ENCODE measurements at regions not wholly inside any gene's neighbourhood (a gene's known extent, or its start where the extent isn't known, plus 50 kb on each side); places are given as distances from the start of the nearest gene placed in this dataset.

- TF ChIP-seq CBX3 (IDR thresholded peaks at IDR 0.05; ENCODE audit: low read depth), result no peak
- no peak for TF ChIP-seq POLR2A (IDR thresholded peaks at IDR 0.05; ENCODE audit: borderline replicate concordance, extremely low read depth, insufficient read depth, insufficient read length)
- TF ChIP-seq POLR2AphosphoS5 (IDR thresholded peaks at IDR 0.05; ENCODE audit: low read depth, low read length), result no peak
- TF ChIP-seq, protein P1, sequence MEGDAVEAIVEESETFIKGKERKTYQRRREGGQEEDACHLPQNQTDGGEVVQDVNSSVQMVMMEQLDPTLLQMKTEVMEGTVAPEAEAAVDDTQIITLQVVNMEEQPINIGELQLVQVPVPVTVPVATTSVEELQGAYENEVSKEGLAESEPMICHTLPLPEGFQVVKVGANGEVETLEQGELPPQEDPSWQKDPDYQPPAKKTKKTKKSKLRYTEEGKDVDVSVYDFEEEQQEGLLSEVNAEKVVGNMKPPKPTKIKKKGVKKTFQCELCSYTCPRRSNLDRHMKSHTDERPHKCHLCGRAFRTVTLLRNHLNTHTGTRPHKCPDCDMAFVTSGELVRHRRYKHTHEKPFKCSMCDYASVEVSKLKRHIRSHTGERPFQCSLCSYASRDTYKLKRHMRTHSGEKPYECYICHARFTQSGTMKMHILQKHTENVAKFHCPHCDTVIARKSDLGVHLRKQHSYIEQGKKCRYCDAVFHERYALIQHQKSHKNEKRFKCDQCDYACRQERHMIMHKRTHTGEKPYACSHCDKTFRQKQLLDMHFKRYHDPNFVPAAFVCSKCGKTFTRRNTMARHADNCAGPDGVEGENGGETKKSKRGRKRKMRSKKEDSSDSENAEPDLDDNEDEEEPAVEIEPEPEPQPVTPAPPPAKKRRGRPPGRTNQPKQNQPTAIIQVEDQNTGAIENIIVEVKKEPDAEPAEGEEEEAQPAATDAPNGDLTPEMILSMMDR (IDR thresholded peaks at IDR 0.05 in 2 of 3, conservative IDR thresholded peaks at IDR 0.05 in 1 of 3; ENCODE audit: borderline replicate concordance in 1 of 3, insufficient read depth in 1 of 3, low read depth in 2 of 3, low read length in 2 of 3), result no peak
Observed at GRCh38 chr4:107215222-107215621, 179.1 kb upstream of the DKK2 start.
